IPS-18a (cell line): ENCODE measurements at regions not wholly inside any gene's neighbourhood (a gene's known extent, or its start where the extent isn't known, plus 50 kb on each side); places are given as distances from the start of the nearest gene placed in this dataset.
"Not testable (repeated sequence)": the region's sequence is repeated elsewhere in the genome, so short reads cannot be mapped to it uniquely, and the experiment has no call there.

Source experiments
- H3K27ac ChIP-seq: one replicate; pipeline ENCODE4 v1.5.1; 2013; ENCODE audit warnings: low read length
- H3K27me3 ChIP-seq: one replicate; pipeline ENCODE4 v1.6.1; 2013; ENCODE audit warnings: mild to moderate bottlenecking, low read length; ENCODE audit not compliant: control insufficient read depth, insufficient read depth
- H3K36me3 ChIP-seq: one replicate; pipeline ENCODE4 v1.6.1; 2013; ENCODE audit warnings: low read depth, low read length; ENCODE audit not compliant: control insufficient read depth
- H3K4me1 ChIP-seq: one replicate; pipeline ENCODE4 v1.6.1; 2013; ENCODE audit warnings: low read depth, low read length; ENCODE audit not compliant: control insufficient read depth
- H3K4me3 ChIP-seq: one replicate; pipeline ENCODE4 v1.5.1; 2013; ENCODE audit warnings: low read length
- H3K9ac ChIP-seq: one replicate; pipeline ENCODE4 v1.6.1; 2013; ENCODE audit warnings: mild to moderate bottlenecking, low read length, moderate library complexity
- H3K9me3 ChIP-seq: one replicate; pipeline ENCODE4 v1.6.1; 2013; ENCODE audit warnings: low read depth, low read length; ENCODE audit not compliant: control insufficient read depth

GRCh38 chr4:107509615-107510014 lies 210.4 kb downstream of the PAPSS1 start:
- Histone ChIP-seq H3K36me3 (no peaks in the 10 kb centered on the region), H3K4me1 (peaks cover 20% of the 10 kb centered on the region), H3K27me3 (no peaks in the 10 kb centered on the region), H3K4me3 (no peak overlapping the region), H3K27ac (no peak overlapping the region), H3K9me3 (no peaks in the 10 kb centered on the region), H3K9ac (no peak overlapping the region)

GRCh38 chr4:107500551-107500950 lies 219.5 kb downstream of the PAPSS1 start:
- Histone ChIP-seq H3K36me3 (no peaks in the 10 kb centered on the region), H3K27me3 (no peaks in the 10 kb centered on the region), H3K9ac (no peak overlapping the region), H3K9me3 (no peaks in the 10 kb centered on the region), H3K27ac (no peak overlapping the region), H3K4me1 (peaks cover 10% of the 10 kb centered on the region), H3K4me3 (no peak overlapping the region)

GRCh38 chr4:107497054-107497453 lies 223.0 kb downstream of the PAPSS1 start:
- no peaks in the 10 kb centered on the region for H3K27me3 ChIP-seq
- peaks cover 10% of the 10 kb centered on the region for H3K4me1 ChIP-seq
- H3K27ac ChIP-seq, result no peak overlapping the region
- H3K9ac ChIP-seq, result no peak overlapping the region
- no peak overlapping the region for H3K4me3 ChIP-seq
- no peaks in the 10 kb centered on the region for H3K9me3 ChIP-seq
- no peaks in the 10 kb centered on the region for H3K36me3 ChIP-seq

- Histone ChIP-seq H3K4me3 (no peak overlapping the region), H3K27ac (no peak overlapping the region)
These were observed 227.5 kb downstream of the PAPSS1 start for GRCh38 chr4:107492566-107492965.

GRCh38 chr4:107490116-107490515 lies 229.9 kb downstream of the PAPSS1 start:
- H3K4me1 ChIP-seq, result no peaks in the 10 kb centered on the region
- no peaks in the 10 kb centered on the region for H3K27me3 ChIP-seq
- H3K4me3 ChIP-seq, result no peak overlapping the region
- no peaks in the 10 kb centered on the region for H3K9me3 ChIP-seq
- H3K27ac ChIP-seq, result no peak overlapping the region
- no peak overlapping the region for H3K9ac ChIP-seq
- no peaks in the 10 kb centered on the region for H3K36me3 ChIP-seq

More at GRCh38 chr4:107492566-107492965, 227.5 kb downstream of the PAPSS1 start:
- no peaks in the 10 kb centered on the region for H3K4me1 ChIP-seq
- no peaks in the 10 kb centered on the region for H3K27me3 ChIP-seq
- H3K9ac ChIP-seq, result no peak overlapping the region
- no peaks in the 10 kb centered on the region for H3K9me3 ChIP-seq
- H3K36me3 ChIP-seq, result no peaks in the 10 kb centered on the region

GRCh38 chr4:107483621-107484020 lies 236.4 kb downstream of the PAPSS1 start:
- not testable (repeated sequence) for H3K9me3 ChIP-seq, H3K36me3 ChIP-seq, H3K4me3 ChIP-seq, H3K27me3 ChIP-seq, H3K27ac ChIP-seq, H3K9ac ChIP-seq, H3K4me1 ChIP-seq

GRCh38 chr4:107482546-107482945 lies 237.5 kb downstream of the PAPSS1 start:
- no peaks in the 10 kb centered on the region for H3K4me1 ChIP-seq

GRCh38 chr4:107478327-107478980 lies 241.6 kb downstream of the PAPSS1 start:
- Histone ChIP-seq H3K36me3 (no peaks in the 10 kb centered on the region), H3K4me1 (no peaks in the 10 kb centered on the region), H3K4me3 (no peak overlapping the region), H3K27ac (no peak overlapping the region), H3K9me3 (no peaks in the 10 kb centered on the region), H3K27me3 (no peaks in the 10 kb centered on the region), H3K9ac (no peak overlapping the region)

More at GRCh38 chr4:107482546-107482945, 237.5 kb downstream of the PAPSS1 start:
- H3K27me3 ChIP-seq, result no peaks in the 10 kb centered on the region
- H3K9ac ChIP-seq, result no peak overlapping the region
- H3K27ac ChIP-seq, result no peak overlapping the region
- no peaks in the 10 kb centered on the region for H3K36me3 ChIP-seq
- no peaks in the 10 kb centered on the region for H3K9me3 ChIP-seq
- no peak overlapping the region for H3K4me3 ChIP-seq

- Histone ChIP-seq H3K27me3 (no peaks in the 10 kb centered on the region), H3K4me1 (no peaks in the 10 kb centered on the region), H3K4me3 (no peak overlapping the region), H3K27ac (no peak overlapping the region), H3K36me3 (no peaks in the 10 kb centered on the region), H3K9me3 (no peaks in the 10 kb centered on the region), H3K9ac (no peak overlapping the region)
These were observed 246.9 kb downstream of the PAPSS1 start for GRCh38 chr4:107473126-107473525.

GRCh38 chr4:107472265-107472948 lies 247.6 kb downstream of the PAPSS1 start:
- Histone ChIP-seq H3K27ac (no peak overlapping the region), H3K36me3 (no peaks in the 10 kb centered on the region), H3K4me3 (no peak overlapping the region), H3K27me3 (no peaks in the 10 kb centered on the region), H3K9me3 (no peaks in the 10 kb centered on the region), H3K4me1 (no peaks in the 10 kb centered on the region), H3K9ac (no peak overlapping the region)

- Histone ChIP-seq H3K27me3 (no peaks in the 10 kb centered on the region), H3K27ac (no peak overlapping the region), H3K4me3 (no peak overlapping the region), H3K4me1 (no peaks in the 10 kb centered on the region), H3K9ac (no peak overlapping the region), H3K9me3 (no peaks in the 10 kb centered on the region), H3K36me3 (no peaks in the 10 kb centered on the region)
These were observed 249.9 kb downstream of the PAPSS1 start for GRCh38 chr4:107470173-107470572.

- Histone ChIP-seq H3K36me3 (no peaks in the 10 kb centered on the region), H3K9me3 (no peaks in the 10 kb centered on the region), H3K4me1 (no peaks in the 10 kb centered on the region), H3K27me3 (no peaks in the 10 kb centered on the region), H3K4me3 (no peak overlapping the region), H3K27ac (no peak overlapping the region), H3K9ac (no peak overlapping the region)
These were observed 251.2 kb downstream of the PAPSS1 start for GRCh38 chr4:107468812-107469211.
